ENCODE measurements at regions not wholly inside any gene's neighbourhood (a gene's known extent, or its start where the extent isn't known, plus 50 kb on each side); places are given as distances from the start of the nearest gene placed in this dataset.
"Not testable (repeated sequence)": the region's sequence is repeated elsewhere in the genome, so short reads cannot be mapped to it uniquely, and the experiment has no call there.

DNA sequence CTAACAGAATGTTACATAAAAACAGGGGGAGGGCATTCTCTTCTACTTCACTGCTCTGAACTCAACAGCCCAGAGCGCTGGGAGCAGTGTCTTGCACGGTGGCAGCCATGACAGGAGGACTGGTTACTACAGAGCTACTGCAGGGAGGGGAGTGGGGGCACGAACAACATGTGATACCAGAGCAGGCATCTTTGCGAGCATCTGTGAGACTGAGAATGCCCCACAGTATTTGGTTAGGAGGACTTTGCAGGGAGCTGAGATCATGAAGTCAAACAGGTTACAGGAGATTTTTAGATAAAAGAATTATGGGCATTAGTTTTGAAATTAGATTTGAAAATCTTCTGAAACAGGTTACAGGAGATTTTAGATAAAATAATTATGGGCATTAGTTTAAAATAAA is 58.8 kb upstream of the GOLGA8B start:
- H3K4me3 ChIP-seq (ENCODE audit: low read depth, low read length), result no peak overlapping the region
- H3K27me3 ChIP-seq (replicated peaks), result no peaks in the 10 kb centered on the region
- in situ Hi-C loops (cut with HindIII; ENCODE audit: low pct_ligation_motif_present, low sequenced_read_pairs), result no loop called here
- no peaks in the 10 kb centered on the region for H3K36me3 ChIP-seq (replicated peaks)
- TF ChIP-seq, protein P1, sequence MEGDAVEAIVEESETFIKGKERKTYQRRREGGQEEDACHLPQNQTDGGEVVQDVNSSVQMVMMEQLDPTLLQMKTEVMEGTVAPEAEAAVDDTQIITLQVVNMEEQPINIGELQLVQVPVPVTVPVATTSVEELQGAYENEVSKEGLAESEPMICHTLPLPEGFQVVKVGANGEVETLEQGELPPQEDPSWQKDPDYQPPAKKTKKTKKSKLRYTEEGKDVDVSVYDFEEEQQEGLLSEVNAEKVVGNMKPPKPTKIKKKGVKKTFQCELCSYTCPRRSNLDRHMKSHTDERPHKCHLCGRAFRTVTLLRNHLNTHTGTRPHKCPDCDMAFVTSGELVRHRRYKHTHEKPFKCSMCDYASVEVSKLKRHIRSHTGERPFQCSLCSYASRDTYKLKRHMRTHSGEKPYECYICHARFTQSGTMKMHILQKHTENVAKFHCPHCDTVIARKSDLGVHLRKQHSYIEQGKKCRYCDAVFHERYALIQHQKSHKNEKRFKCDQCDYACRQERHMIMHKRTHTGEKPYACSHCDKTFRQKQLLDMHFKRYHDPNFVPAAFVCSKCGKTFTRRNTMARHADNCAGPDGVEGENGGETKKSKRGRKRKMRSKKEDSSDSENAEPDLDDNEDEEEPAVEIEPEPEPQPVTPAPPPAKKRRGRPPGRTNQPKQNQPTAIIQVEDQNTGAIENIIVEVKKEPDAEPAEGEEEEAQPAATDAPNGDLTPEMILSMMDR (IDR thresholded peaks at IDR 0.05; ENCODE audit: low read depth, low read length, missing control alignments), result no peak
- no peak for DNase-seq
- H3K27ac ChIP-seq, result no peak overlapping the region

DNA sequence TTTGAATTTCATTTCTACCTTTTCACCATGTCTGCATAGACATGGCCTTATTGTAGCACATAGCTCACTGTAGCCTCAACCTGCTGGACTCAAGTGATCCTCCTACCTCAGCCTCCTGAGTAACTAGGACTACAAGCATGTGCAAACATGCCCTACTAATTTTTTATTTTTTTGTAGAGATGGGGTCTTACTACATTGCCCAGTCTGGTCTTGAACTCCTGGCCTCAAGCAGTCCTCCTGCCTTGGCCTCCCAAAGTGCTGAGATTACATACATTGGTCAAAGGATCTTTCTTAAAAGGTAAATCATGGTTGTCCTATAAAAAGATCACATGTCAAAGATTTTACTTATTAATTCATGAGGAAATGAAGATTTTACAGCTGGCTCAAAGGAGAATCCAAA is 57.2 kb upstream of the GOLGA8B start:
- Histone ChIP-seq H3K27ac (no peak overlapping the region), H3K27me3 (replicated peaks) (no peaks in the 10 kb centered on the region), H3K36me3 (replicated peaks) (no peaks in the 10 kb centered on the region), H3K4me3 (ENCODE audit: low read depth, low read length) (no peak overlapping the region)
- DNase-seq, result no peak
- TF ChIP-seq, protein P1 (IDR thresholded peaks at IDR 0.05; ENCODE audit: low read depth, low read length, missing control alignments), result no peak
- in situ Hi-C loops (cut with HindIII; ENCODE audit: low pct_ligation_motif_present, low sequenced_read_pairs), result no loop called here

DNA sequence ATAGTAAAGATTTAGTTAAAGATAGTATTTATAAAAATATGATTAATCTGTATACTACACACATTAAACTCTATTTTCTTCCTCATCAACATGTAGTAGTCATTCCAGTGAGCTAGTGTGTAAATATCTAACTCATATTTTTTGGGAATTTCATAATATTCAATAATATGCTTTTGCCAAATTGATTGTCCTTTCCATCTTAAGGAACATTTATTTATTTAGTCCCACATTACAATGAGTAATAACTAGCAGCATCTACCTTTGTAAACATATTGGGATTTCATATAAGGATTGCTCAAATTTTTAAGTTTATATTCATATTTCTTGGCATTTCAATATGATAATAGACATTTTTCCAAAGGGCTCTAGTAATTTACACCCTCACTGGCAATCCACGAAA is 53.9 kb upstream of the GOLGA8B start:
- in situ Hi-C loops (cut with HindIII; ENCODE audit: low pct_ligation_motif_present, low sequenced_read_pairs), result no loop called here
- no peak for DNase-seq
- Histone ChIP-seq H3K27me3 (replicated peaks) (no peaks in the 10 kb centered on the region), H3K36me3 (replicated peaks) (no peaks in the 10 kb centered on the region), H3K4me3 (ENCODE audit: low read depth, low read length) (no peak overlapping the region), H3K27ac (no peak overlapping the region)
- TF ChIP-seq, protein P1 (IDR thresholded peaks at IDR 0.05; ENCODE audit: low read depth, low read length, missing control alignments), result no peak

DNA sequence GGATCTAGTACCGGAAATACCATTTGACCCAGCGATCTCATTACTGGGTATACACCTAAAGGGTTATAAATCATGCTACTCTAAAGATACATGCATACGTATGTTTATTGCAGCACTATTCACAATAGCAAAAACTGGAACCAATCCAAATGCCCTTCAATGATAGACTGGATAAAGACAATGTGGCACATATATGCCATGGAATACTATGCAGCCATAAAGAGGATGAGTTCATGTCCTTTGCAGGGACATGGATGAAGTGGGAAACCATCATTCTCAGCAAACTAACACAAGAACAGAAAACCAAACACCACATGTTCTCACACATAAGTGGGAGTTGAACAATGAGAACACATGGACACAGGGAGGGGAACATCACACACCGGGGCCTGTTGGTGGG is 50.2 kb upstream of the GOLGA8B start:
- H3K36me3 ChIP-seq (replicated peaks); DNase-seq; H3K27me3 ChIP-seq (replicated peaks); H3K4me3 ChIP-seq (ENCODE audit: low read depth, low read length); in situ Hi-C loops (cut with HindIII; ENCODE audit: low pct_ligation_motif_present, low sequenced_read_pairs); H3K27ac ChIP-seq: not testable (repeated sequence)
